GM12875 (cell line): ENCODE measurements at regions not wholly inside any gene's neighbourhood (a gene's known extent, or its start where the extent isn't known, plus 50 kb on each side); places are given as distances from the start of the nearest gene placed in this dataset.

Experiments used
- H3K4me3 ChIP-seq: one replicate; pipeline ENCODE4 v1.5.1; 2011; ENCODE audit warnings: low read depth, low read length, control low read depth
- CTCF ChIP-seq: IDR thresholded peaks from 2 replicates; pipeline ENCODE4 v1.5.1; 2011; ENCODE audit warnings: low read depth, mild to moderate bottlenecking, control low read depth, inconsistent platforms, low read length, moderate library complexity, borderline replicate concordance; ENCODE audit not compliant: insufficient read depth

- no peak for TF ChIP-seq CTCF
- no peak overlapping the region for H3K4me3 ChIP-seq
Measured at GRCh38 chr5:68147659-68148058, 67.9 kb upstream of the PIK3R1 start.

GRCh38 chr5:68141494-68141893, 74.1 kb upstream of the PIK3R1 start:
- H3K4me3 ChIP-seq, result no peak overlapping the region
- no peak for TF ChIP-seq CTCF

- H3K4me3 ChIP-seq, result no peak overlapping the region
- TF ChIP-seq CTCF, result no peak
Measured at GRCh38 chr5:68140763-68141162, 74.8 kb upstream of the PIK3R1 start.

- no peak for TF ChIP-seq CTCF
- H3K4me3 ChIP-seq, result no peak overlapping the region
Measured at GRCh38 chr5:68139611-68140441, 75.7 kb upstream of the PIK3R1 start.

GRCh38 chr5:68137511-68138140, 77.9 kb upstream of the PIK3R1 start:
- no peak for TF ChIP-seq CTCF
- H3K4me3 ChIP-seq, result no peak overlapping the region

- TF ChIP-seq CTCF, result no peak
- H3K4me3 ChIP-seq, result no peak overlapping the region
Measured at GRCh38 chr5:68134669-68135313, 80.8 kb upstream of the PIK3R1 start.

GRCh38 chr5:68134033-68134668, 81.4 kb upstream of the PIK3R1 start:
- no peak overlapping the region for H3K4me3 ChIP-seq
- no peak for TF ChIP-seq CTCF
